ENCODE measurements at regions not wholly inside any gene's neighbourhood (a gene's known extent, or its start where the extent isn't known, plus 50 kb on each side); places are given as distances from the start of the nearest gene placed in this dataset.

- no peak overlapping the region for H3K27ac ChIP-seq (ENCODE audit: extremely low read depth, low read depth, low read length)
- ChIA-PET CTCF (interaction anchor here (0.7 to 7.0 kb wide), 3 partner anchors 8 to 487 kb away, joined by 3 to 61 read pairs (median 21); no protein-coding TSS in a partner anchor), POLR2A (no interaction called here)
- TF ChIP-seq FEZF1 (tag by site-specific recombination; IDR thresholded peaks at IDR 0.05) (no peak), KLF1 (tag by site-specific recombination; IDR thresholded peaks at IDR 0.05) (no peak), HOXD13 (CRISPR knock-in tag; IDR thresholded peaks at IDR 0.05; ENCODE audit: borderline replicate concordance) (no peak), ZNF302 (tag by site-specific recombination; IDR thresholded peaks at IDR 0.05; ENCODE audit: low read depth) (no peak), ZNF148 (tag by site-specific recombination; IDR thresholded peaks at IDR 0.05; ENCODE audit: borderline replicate concordance) (no peak), ZBTB11 (tag by site-specific recombination; conservative IDR thresholded peaks at IDR 0.05; ENCODE audit: low read depth) (no peak), ZNF112 (tag by site-specific recombination; IDR thresholded peaks at IDR 0.05) (no peak), ZFHX2 (tag by site-specific recombination; conservative IDR thresholded peaks at IDR 0.05) (no peak), ZNF341 (tag by site-specific recombination; IDR thresholded peaks at IDR 0.05; ENCODE audit: low read depth) (no peak), HOXA7 (CRISPR knock-in tag; IDR thresholded peaks at IDR 0.05; ENCODE audit: borderline replicate concordance) (no peak), ZNF10 (tag by site-specific recombination; IDR thresholded peaks at IDR 0.05) (no peak), ZNF701 (tag by site-specific recombination; IDR thresholded peaks at IDR 0.05) (no peak), OSR2 (tag by site-specific recombination; IDR thresholded peaks at IDR 0.05) (no peak), REPIN1 (tag by site-specific recombination; IDR thresholded peaks at IDR 0.05; ENCODE audit: low read depth) (no peak), HIC1 (tag by site-specific recombination; IDR thresholded peaks at IDR 0.05) (no peak), MZF1 (tag by site-specific recombination; IDR thresholded peaks at IDR 0.05; ENCODE audit: borderline replicate concordance) (no peak), ZNF639 (tag by site-specific recombination; IDR thresholded peaks at IDR 0.05) (no peak), ZNF223 (tag by site-specific recombination; IDR thresholded peaks at IDR 0.05) (no peak), ZNF747 (tag by site-specific recombination; IDR thresholded peaks at IDR 0.05) (no peak), ZNF610 (tag by site-specific recombination; IDR thresholded peaks at IDR 0.05; ENCODE audit: borderline replicate concordance) (no peak)
- H3K36me3 ChIP-seq (ENCODE audit: control insufficient read depth in 2 of 2, insufficient read depth in 1 of 2, low read length in 2 of 2), result peaks cover 0 to 13% of the 10 kb centered on the region in 2 experiments; a peak in 1 of 3 replicates
- H3K4me3 ChIP-seq (ENCODE audit: low read depth, low read length), result no peak overlapping the region
- no peaks in the 10 kb centered on the region for H3K9me3 ChIP-seq (ENCODE audit: control insufficient read depth, insufficient read depth, low read depth, low read length)
- no peaks in the 10 kb centered on the region for H3K4me1 ChIP-seq (ENCODE audit: control insufficient read depth, insufficient read depth, low read length)
Observed at GRCh38 chr12:107618106-107618505, 67.5 kb upstream of the PWP1 start.
